A673 (cell line): ENCODE measurements at regions not wholly inside any gene's neighbourhood (a gene's known extent, or its start where the extent isn't known, plus 50 kb on each side); places are given as distances from the start of the nearest gene placed in this dataset.
"Not testable (repeated sequence)": the region's sequence is repeated elsewhere in the genome, so short reads cannot be mapped to it uniquely, and the experiment has no call there.

ENCODE experiments used
- EZH2 ChIP-seq: fragments of 200-600 bp; sonication (generic); IDR thresholded peaks from 2 replicates; pipeline ENCODE4 v1.6.1; 2017; ENCODE audit warnings: borderline replicate concordance, low read depth, mild to moderate bottlenecking, mixed read lengths, antibody characterized with exemption, low read length; ENCODE audit not compliant: poor library complexity, severe bottlenecking
- TF ChIP-seq, protein P1 (sequence below): fragments of 300-800, 200-600 bp; sonication (generic); conservative IDR thresholded peaks from 2 replicates; pipeline ENCODE4 v1.5.1; 2017; ENCODE audit warnings: low read depth, mild to moderate bottlenecking, antibody characterized with exemption, low read length, moderate library complexity, mixed read lengths

DNA sequence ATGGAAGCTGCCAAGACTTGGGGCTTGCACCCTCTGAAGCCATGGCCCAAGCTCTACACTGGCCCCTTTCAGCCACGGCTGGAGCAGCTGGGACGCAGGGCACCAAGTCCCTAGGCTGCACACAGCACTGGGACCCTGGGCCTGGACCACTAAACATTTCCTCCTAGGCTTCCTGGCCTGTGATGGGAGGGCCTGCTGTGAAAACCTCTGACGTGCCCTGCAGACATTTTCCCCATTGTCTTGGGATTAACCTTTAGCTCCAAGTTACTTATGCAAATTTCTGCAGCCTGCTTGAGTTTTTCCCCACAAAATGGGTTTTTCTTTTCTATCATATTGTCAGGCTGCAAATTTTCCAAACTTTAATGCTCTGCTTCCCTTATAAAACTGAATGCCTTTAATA, 733.5 kb downstream of the MECOM start:
- TF ChIP-seq EZH2 = not testable (repeated sequence)
- TF ChIP-seq, protein P1, sequence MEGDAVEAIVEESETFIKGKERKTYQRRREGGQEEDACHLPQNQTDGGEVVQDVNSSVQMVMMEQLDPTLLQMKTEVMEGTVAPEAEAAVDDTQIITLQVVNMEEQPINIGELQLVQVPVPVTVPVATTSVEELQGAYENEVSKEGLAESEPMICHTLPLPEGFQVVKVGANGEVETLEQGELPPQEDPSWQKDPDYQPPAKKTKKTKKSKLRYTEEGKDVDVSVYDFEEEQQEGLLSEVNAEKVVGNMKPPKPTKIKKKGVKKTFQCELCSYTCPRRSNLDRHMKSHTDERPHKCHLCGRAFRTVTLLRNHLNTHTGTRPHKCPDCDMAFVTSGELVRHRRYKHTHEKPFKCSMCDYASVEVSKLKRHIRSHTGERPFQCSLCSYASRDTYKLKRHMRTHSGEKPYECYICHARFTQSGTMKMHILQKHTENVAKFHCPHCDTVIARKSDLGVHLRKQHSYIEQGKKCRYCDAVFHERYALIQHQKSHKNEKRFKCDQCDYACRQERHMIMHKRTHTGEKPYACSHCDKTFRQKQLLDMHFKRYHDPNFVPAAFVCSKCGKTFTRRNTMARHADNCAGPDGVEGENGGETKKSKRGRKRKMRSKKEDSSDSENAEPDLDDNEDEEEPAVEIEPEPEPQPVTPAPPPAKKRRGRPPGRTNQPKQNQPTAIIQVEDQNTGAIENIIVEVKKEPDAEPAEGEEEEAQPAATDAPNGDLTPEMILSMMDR = not testable (repeated sequence)
